SU-DHL-6 (cell line): ENCODE measurements at regions not wholly inside any gene's neighbourhood (a gene's known extent, or its start where the extent isn't known, plus 50 kb on each side); places are given as distances from the start of the nearest gene placed in this dataset.

Experiments
- CTCF ChIP-seq: fragments of 200-600 bp; sonication (generic); IDR thresholded peaks from one replicate; pipeline ENCODE4 v1.5.1; 2017; ENCODE audit warnings: antibody characterized with exemption, mild to moderate bottlenecking, low read length, moderate library complexity; ENCODE audit not compliant: insufficient read depth, poor library complexity, severe bottlenecking
- EZH2phosphoT487 ChIP-seq: fragments of 200-600 bp; sonication (generic), shearing (Covaris generic); conservative IDR thresholded peaks from 2 replicates; pipeline ENCODE4 v1.6.1; 2018; ENCODE audit warnings: mild to moderate bottlenecking, antibody characterized with exemption, low read length, moderate library complexity, mixed read lengths

- TF ChIP-seq CTCF (no peak), EZH2phosphoT487 (no peak)
Measured at GRCh38 chr6:153435787-153436186, 304.7 kb upstream of the RGS17 start.
